K562 (cell line): ENCODE measurements at regions not wholly inside any gene's neighbourhood (a gene's known extent, or its start where the extent isn't known, plus 50 kb on each side); places are given as distances from the start of the nearest gene placed in this dataset.

ENCODE experiments used
- ATAC-seq: fragments of 200-7000 bp; cut with Tn5 transposase; 3 replicates; pipeline ENCODE4 v1.9.1; 2020; ENCODE audit warnings: moderate library complexity
- BruUV-seq: library from RNA; stranded (reverse); fragments of 400-500 nt; replicated peaks from 2 replicates; lab custom pipeline; 2021; lab: Mats Ljungman, UMichigan
- CTCF ChIA-PET: fragments of 300-600 bp; formaldehyde crosslinking; extraction: SDS; loops from one replicate; lab custom pipeline; 2021; ENCODE audit warnings: low intra/inter-chr PET ratio; lab: Yijun Ruan, JAX
- POLR2A ChIA-PET: fragments of 300-600, 350-650 bp; sonication (Branson Sonifier 250); formaldehyde crosslinking; extraction: SDS; loops from one replicate; lab custom pipeline; 2021; ENCODE audit warnings: antibody characterized with exemption, inconsistent platforms; lab: Yijun Ruan, JAX
- DNase-seq, 4 experiments: peaks; one replicate each; pipeline versions ENCODE4 v3.0.0 to v3.0.0-alpha.2; 2011 to 2018; ENCODE audit warnings: low spot score in 3 of 4, mixed read lengths in 3 of 4; ENCODE audit errors: extremely low read depth in 1 of 4
- FAIRE-seq: peaks from 2 replicates; lab custom pipeline; 2011; peaks lifted over from hg19 to GRCh38; lab: Jason Lieb, UNC
- H2AFZ ChIP-seq: 2 replicates; pipeline ENCODE4 v1.6.0; 2011; ENCODE audit warnings: low read depth, low read length, control low read depth, inconsistent platforms
- H3K27ac ChIP-seq: fragments of 200-600 bp; 3 replicates; pipeline ENCODE4 v1.8.0; 2011; ENCODE audit warnings: low read depth, mild to moderate bottlenecking, control low read depth, inconsistent platforms, low read length, moderate library complexity, mixed read lengths; ENCODE audit errors: extremely low read depth
- H3K27me3 ChIP-seq, 2 experiments: fragments of 300-600 bp in 1 of 2; 2 replicates in 1 of 2; 3 replicates in 1 of 2; pipeline versions ENCODE4 v1.6.0 to v1.8.0; 2011; ENCODE audit warnings: inconsistent platforms in 2 of 2, low read length in 2 of 2, mild to moderate bottlenecking in 1 of 2, mixed read lengths in 1 of 2, moderate library complexity in 1 of 2; ENCODE audit not compliant: control insufficient read depth in 2 of 2, insufficient read depth in 2 of 2
- H3K36me3 ChIP-seq: fragments of 300-600 bp; 3 replicates; pipeline ENCODE4 v1.8.0; 2011; ENCODE audit warnings: mild to moderate bottlenecking, low read length, inconsistent platforms; ENCODE audit not compliant: control insufficient read depth, insufficient read depth
- H3K4me1 ChIP-seq, 2 experiments: fragments of 200-600 bp in 1 of 2; replicated peaks in 1 of 2; 2 replicates in 1 of 2; 3 replicates in 1 of 2; pipeline versions ENCODE4 v1.5.1 to v1.8.0; 2011; ENCODE audit warnings: inconsistent platforms in 2 of 2, low read length in 2 of 2, mild to moderate bottlenecking in 1 of 2, mixed read lengths in 1 of 2, moderate library complexity in 1 of 2; ENCODE audit not compliant: control insufficient read depth in 2 of 2, insufficient read depth in 2 of 2
- H3K4me2 ChIP-seq: 2 replicates; pipeline ENCODE4 v1.6.1; 2011; ENCODE audit warnings: low read length, control low read depth, inconsistent platforms, mixed read lengths; ENCODE audit not compliant: insufficient read depth
- H3K4me3 ChIP-seq: fragments of 200-600 bp; sonication (generic), shearing (Covaris generic); 2 replicates; pipeline ENCODE4 v1.5.1; 2016; ENCODE audit warnings: control low read depth, inconsistent platforms
- H3K79me2 ChIP-seq: fragments of 200-600 bp; 3 replicates; pipeline ENCODE4 v1.8.0; 2011; ENCODE audit warnings: low read length, inconsistent platforms; ENCODE audit not compliant: control insufficient read depth, insufficient read depth
- H3K9ac ChIP-seq, 2 experiments: 2 replicates each; pipeline versions ENCODE4 v1.6.0 to v1.6.1; 2011; ENCODE audit warnings: low read depth in 2 of 2, low read length in 2 of 2, control low read depth in 1 of 2, inconsistent platforms in 1 of 2, mild to moderate bottlenecking in 1 of 2, mixed read lengths in 1 of 2; ENCODE audit not compliant: insufficient read depth in 1 of 2
- H3K9me1 ChIP-seq: one replicate; pipeline ENCODE4 v1.6.0; 2011; ENCODE audit warnings: inconsistent platforms, mild to moderate bottlenecking, low read length, moderate library complexity; ENCODE audit not compliant: control insufficient read depth, insufficient read depth
- H3K9me3 ChIP-seq: replicated peaks from 2 replicates; pipeline ENCODE4 v1.5.1; 2011; ENCODE audit warnings: low read depth, low read length, inconsistent platforms; ENCODE audit not compliant: control insufficient read depth, insufficient read depth
- H4K20me1 ChIP-seq: replicated peaks from 2 replicates; pipeline ENCODE4 v1.6.1; 2011; ENCODE audit warnings: low read length, inconsistent platforms, mixed read lengths; ENCODE audit not compliant: control insufficient read depth, insufficient read depth
- CBFA2T3 ChIP-seq: fragments of 450-650 bp; IDR thresholded peaks from 2 replicates; pipeline ENCODE4 v1.6.1; 2017
- ESRRA ChIP-seq: fragments of 450-650 bp; IDR thresholded peaks from 2 replicates; pipeline ENCODE4 v1.6.1; 2014; ENCODE audit warnings: low read depth, mild to moderate bottlenecking, moderate library complexity, borderline replicate concordance
- JUNB ChIP-seq: fragments of 450-650 bp; formaldehyde crosslinking; conservative IDR thresholded peaks from 2 replicates; pipeline ENCODE4 v1.4.0; 2020; ENCODE audit warnings: mild to moderate bottlenecking
- TCF15 ChIP-seq: fragments of 250-450 bp; sonication (Bioruptor Pico); IDR thresholded peaks from 2 replicates; pipeline ENCODE4 v1.8.0; 2022; ENCODE audit warnings: moderate library complexity, mild to moderate bottlenecking, inconsistent platforms
- ZMIZ1 ChIP-seq, 2 experiments: fragments of 150-350 bp in 1 of 2; IDR thresholded peaks; 2 replicates each; pipeline ENCODE4 v1.6.1; 2012 to 2016; ENCODE audit warnings: low read depth in 2 of 2, low read length in 2 of 2, mild to moderate bottlenecking in 1 of 2, moderate library complexity in 1 of 2
- ZNF695 ChIP-seq: fragments of 450-650 bp; formaldehyde crosslinking; IDR thresholded peaks from 2 replicates; pipeline ENCODE4 v1.4.0; 2020; ENCODE audit warnings: mild to moderate bottlenecking, moderate library complexity
- WGBS: fragments of 100-300 bp; shearing (Covaris generic); methylation state at CpG from one replicate; pipeline ENCODE4 v1.1.6; 2016; ENCODE audit warnings: low coverage, mixed read lengths; ENCODE audit not compliant: insufficient coverage; ENCODE audit errors: missing lambda C conversion rate; 5-methylcytosine and 5-hydroxymethylcytosine counted together
- in situ Hi-C: fragments of 300-500 bp; cut with MboI; formaldehyde crosslinking; loops from 4 replicates; pipeline ENCODE4 v1.15.0; 2018; ENCODE audit warnings: inconsistent platforms, mixed read lengths
- intact Hi-C: fragments of 100-400 bp; cut with micrococcal nuclease; formaldehyde crosslinking; loops from 2 replicates; pipeline ENCODE4 v1.14.2; 2022

GRCh38 chr1:90513956-90514355 is 203.1 kb downstream of the BARHL2 start:
- no peak for TF ChIP-seq JUNB (CRISPR knock-in tag)
- TF ChIP-seq ZMIZ1 (IDR thresholded peaks at IDR 0.05; ENCODE audit: low read depth in 2 of 2, low read length in 2 of 2), result no peak
- TF ChIP-seq ZNF695 (CRISPR knock-in tag), result no peak
- TF ChIP-seq ESRRA, result no peak
- 0 out of 2 replicates have a peak, but pooled peaks have one; percentile 8 for TF ChIP-seq CBFA2T3
- TF ChIP-seq TCF15 (CRISPR knock-in tag), result no peak
- TF ChIP-seq, all 486 proteins: peak for 1
- ATAC-seq (no peak), FAIRE-seq (no peak), DNase-seq (no peak)
- no peaks in the 10 kb centered on the region for H3K27me3 ChIP-seq
- H3K9ac ChIP-seq, result no peak overlapping the region
- H3K79me2 ChIP-seq, result no peaks in the 10 kb centered on the region
- H3K4me2 ChIP-seq, result no peak overlapping the region
- intact Hi-C loops (no loop called here), in situ Hi-C loops (no loop called here)
- no peak overlapping the region for H3K4me3 ChIP-seq
- H3K36me3 ChIP-seq, result no peaks in the 10 kb centered on the region
- CTCF ChIA-PET, result no interaction called here
- no peak overlapping the region for H2AFZ ChIP-seq
- H3K9me1 ChIP-seq, result no peaks in the 10 kb centered on the region
- H4K20me1 ChIP-seq, result no peaks in the 10 kb centered on the region
- H3K27ac ChIP-seq, result no peak overlapping the region
- no peaks in the 10 kb centered on the region for H3K4me1 ChIP-seq
- POLR2A ChIA-PET, result no interaction called here
- BruUV-seq, result no TSS peak
- no peaks in the 10 kb centered on the region for H3K9me3 ChIP-seq
- 0% methylated on average over 5 of the region's 5 CpGs for WGBS
